ENCODE measurements at regions not wholly inside any gene's neighbourhood (a gene's known extent, or its start where the extent isn't known, plus 50 kb on each side); places are given as distances from the start of the nearest gene placed in this dataset.

- no TSS peak for BruUV-seq (replicated peaks)
- Mint-ChIP-seq H3K27ac (ENCODE audit: low read depth, unreplicated experiment) (no peak overlapping the region), H3K4me3 (ENCODE audit: unreplicated experiment) (no peak overlapping the region), H3K27me3 (ENCODE audit: insufficient read depth, unreplicated experiment) (no peaks in the 10 kb centered on the region), H3K36me3 (ENCODE audit: insufficient read depth, unreplicated experiment) (no peaks in the 10 kb centered on the region), H3K4me1 (ENCODE audit: insufficient read depth, unreplicated experiment) (peaks cover 14% of the 10 kb centered on the region), H3K9me3 (ENCODE audit: unreplicated experiment) (no peaks in the 10 kb centered on the region)
- no peak for DNase-seq (ENCODE audit: unreplicated experiment)
- ChIA-PET CTCF (no interaction called here), POLR2A (no interaction called here)
- TF ChIP-seq CTCF (IDR thresholded peaks at IDR 0.05; ENCODE audit: unreplicated experiment): no peak
- intact Hi-C loops (cut with micrococcal nuclease): no loop called here
Observed at GRCh38 chr1:14392161-14392858, 206.2 kb upstream of the KAZN start.

DNA sequence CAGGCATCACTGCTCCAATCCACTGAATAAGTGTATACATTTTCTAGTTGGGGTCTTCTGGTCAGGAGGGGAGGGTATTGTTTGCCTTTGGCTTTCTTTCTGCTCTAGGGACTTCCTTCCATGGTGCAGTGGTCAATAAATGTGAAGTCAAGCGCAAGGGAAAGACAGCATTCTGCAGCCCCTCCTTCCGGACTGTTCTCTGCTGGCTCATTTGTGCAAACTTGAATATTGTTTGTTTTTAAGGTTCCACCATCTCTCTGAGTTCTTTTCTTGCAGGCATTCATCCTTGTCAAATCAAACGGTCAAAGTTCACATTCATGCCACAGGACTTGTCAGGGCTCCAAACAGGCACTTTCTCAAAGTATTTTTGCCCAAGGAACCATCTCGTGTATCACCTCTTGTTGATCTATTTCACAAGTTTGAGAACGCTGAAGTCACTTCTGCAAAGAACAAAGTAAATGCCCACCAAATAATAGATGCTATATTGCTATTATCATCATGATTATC, 205.6 kb upstream of the KAZN start:
- ChIA-PET CTCF (no interaction called here), POLR2A (no interaction called here)
- H3K4me3 Mint-ChIP-seq (ENCODE audit: unreplicated experiment): no peak overlapping the region
- peaks cover 14% of the 10 kb centered on the region for H3K4me1 Mint-ChIP-seq (ENCODE audit: insufficient read depth, unreplicated experiment)
- no peaks in the 10 kb centered on the region for H3K36me3 Mint-ChIP-seq (ENCODE audit: insufficient read depth, unreplicated experiment)
- H3K27me3 Mint-ChIP-seq (ENCODE audit: insufficient read depth, unreplicated experiment): no peaks in the 10 kb centered on the region
- no peak for TF ChIP-seq CTCF (IDR thresholded peaks at IDR 0.05; ENCODE audit: unreplicated experiment)
- BruUV-seq (replicated peaks): no TSS peak
- DNase-seq (ENCODE audit: unreplicated experiment): no peak
- no peaks in the 10 kb centered on the region for H3K9me3 Mint-ChIP-seq (ENCODE audit: unreplicated experiment)
- H3K27ac Mint-ChIP-seq (ENCODE audit: low read depth, unreplicated experiment): no peak overlapping the region
- intact Hi-C loops (cut with micrococcal nuclease): no loop called here

GRCh38 chr1:14396100-14396499, 202.4 kb upstream of the KAZN start:
- DNase-seq (ENCODE audit: unreplicated experiment): no peak
- no peaks in the 10 kb centered on the region for H3K9me3 Mint-ChIP-seq (ENCODE audit: unreplicated experiment)
- no peak for TF ChIP-seq CTCF (IDR thresholded peaks at IDR 0.05; ENCODE audit: unreplicated experiment)
- H3K27ac Mint-ChIP-seq (ENCODE audit: low read depth, unreplicated experiment): no peak overlapping the region
- POLR2A ChIA-PET: no interaction called here
- no peaks in the 10 kb centered on the region for H3K27me3 Mint-ChIP-seq (ENCODE audit: insufficient read depth, unreplicated experiment)
- H3K4me1 Mint-ChIP-seq (ENCODE audit: insufficient read depth, unreplicated experiment): peaks cover 12% of the 10 kb centered on the region
- no peaks in the 10 kb centered on the region for H3K36me3 Mint-ChIP-seq (ENCODE audit: insufficient read depth, unreplicated experiment)
- intact Hi-C loops (cut with micrococcal nuclease): no loop called here
- H3K4me3 Mint-ChIP-seq (ENCODE audit: unreplicated experiment): no peak overlapping the region
- BruUV-seq (replicated peaks): no TSS peak
- CTCF ChIA-PET: interaction anchor here (0.6 kb wide), 1 partner anchor 703 kb away, joined by 4 read pairs; no protein-coding TSS in a partner anchor

DNA sequence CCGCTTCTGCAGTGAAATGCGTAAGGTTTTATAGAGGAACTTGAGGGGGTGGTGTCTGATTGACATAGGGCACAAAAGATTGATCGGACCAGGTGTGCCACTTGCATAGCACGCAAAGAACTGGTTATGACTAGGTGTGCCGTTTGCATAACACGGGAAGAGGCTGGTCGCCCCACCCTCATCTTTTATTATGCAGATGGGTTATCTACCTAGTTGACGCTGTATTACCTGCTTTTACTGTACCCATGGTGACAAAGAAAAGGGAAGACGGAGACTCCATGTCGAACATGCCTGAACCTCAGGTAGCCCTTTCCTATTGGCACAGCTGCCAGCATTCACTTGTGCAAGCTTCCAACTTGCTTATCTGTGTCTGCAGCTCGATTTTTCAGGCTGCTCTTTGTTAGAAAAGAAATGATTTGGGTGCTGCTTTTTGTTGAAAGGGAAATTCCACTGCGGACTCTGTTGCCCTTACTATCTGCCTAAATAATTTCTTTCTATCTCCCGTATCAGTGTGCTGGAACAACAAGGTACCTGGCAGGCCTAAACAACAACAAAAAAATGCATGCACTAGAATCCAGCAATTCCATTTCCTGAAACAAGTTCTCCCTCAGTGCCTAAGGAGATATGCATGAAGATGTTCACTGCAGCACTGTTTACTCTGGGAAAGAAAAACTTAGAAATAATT, 194.4 kb upstream of the KAZN start:
- Mint-ChIP-seq H3K4me3 (ENCODE audit: unreplicated experiment) (no peak overlapping the region), H3K36me3 (ENCODE audit: insufficient read depth, unreplicated experiment) (no peaks in the 10 kb centered on the region), H3K27me3 (ENCODE audit: insufficient read depth, unreplicated experiment) (no peaks in the 10 kb centered on the region), H3K9me3 (ENCODE audit: unreplicated experiment) (no peaks in the 10 kb centered on the region), H3K27ac (ENCODE audit: low read depth, unreplicated experiment) (no peak overlapping the region), H3K4me1 (ENCODE audit: insufficient read depth, unreplicated experiment) (no peaks in the 10 kb centered on the region)
- no TSS peak for BruUV-seq (replicated peaks)
- ChIA-PET CTCF (no interaction called here), POLR2A (no interaction called here)
- TF ChIP-seq CTCF (IDR thresholded peaks at IDR 0.05; ENCODE audit: unreplicated experiment): no peak
- intact Hi-C loops (cut with micrococcal nuclease): no loop called here
- DNase-seq (ENCODE audit: unreplicated experiment): no peak

Measured in MCF 10A (cell line).